OCI-LY3 (cell line): ENCODE measurements at regions not wholly inside any gene's neighbourhood (a gene's known extent, or its start where the extent isn't known, plus 50 kb on each side); places are given as distances from the start of the nearest gene placed in this dataset.

ENCODE experiments used
- CTCF ChIP-seq: fragments of 200-600, 300-600 bp; sonication (generic); IDR thresholded peaks from 2 replicates; pipeline ENCODE4 v1.5.1; 2014; ENCODE audit warnings: antibody characterized with exemption, low read length, low read depth
- EZH2phosphoT487 ChIP-seq: fragments of 200-600 bp; shearing (Covaris generic); IDR thresholded peaks from 2 replicates; pipeline ENCODE4 v1.6.1; 2018; ENCODE audit warnings: antibody characterized with exemption, mixed run types, low read depth

GRCh38 chr4:156694413-156694812 lies 277.2 kb downstream of the PDGFC start:
- no peak for TF ChIP-seq CTCF
- no peak for TF ChIP-seq EZH2phosphoT487
